Esophagus mucosa (tissue), 1 donor: ENCODE measurements at regions not wholly inside any gene's neighbourhood (a gene's known extent, or its start where the extent isn't known, plus 50 kb on each side); places are given as distances from the start of the nearest gene placed in this dataset.

Experiments
- ATAC-seq: fragments of 200-7000 bp; cut with Tn5 transposase; one replicate; pipeline ENCODE4 v1.9.1; 2020
- donor health status: DM: yes; HTN: yes; CAD: no.

GRCh38 chr7:142391191-142391992 is 133.5 kb upstream of the PRSS58 start:
- ATAC-seq, result no peak

- no peak for ATAC-seq
Observed at GRCh38 chr7:142389544-142389943, 131.7 kb upstream of the PRSS58 start.

- peak; percentile 85 for ATAC-seq
Observed at GRCh38 chr7:142385491-142386340, 127.9 kb upstream of the PRSS58 start.

- ATAC-seq, result peak; percentile 86
Observed at GRCh38 chr7:142384493-142384922, 126.7 kb upstream of the PRSS58 start.

GRCh38 chr7:142383841-142384492 is 126.1 kb upstream of the PRSS58 start:
- ATAC-seq, result peak; percentile 13

- no peak for ATAC-seq
Observed at GRCh38 chr7:142381727-142382390, 124.0 kb upstream of the PRSS58 start.

GRCh38 chr7:142380069-142380468 is 122.2 kb upstream of the PRSS58 start:
- ATAC-seq, result no peak

- no peak for ATAC-seq
Observed at GRCh38 chr7:142379201-142379885, 121.5 kb upstream of the PRSS58 start.

GRCh38 chr7:142377567-142377966 is 119.7 kb upstream of the PRSS58 start:
- no peak for ATAC-seq

GRCh38 chr7:142376356-142376997 is 118.6 kb upstream of the PRSS58 start:
- ATAC-seq, result no peak

GRCh38 chr7:142375710-142376313 is 118.0 kb upstream of the PRSS58 start:
- peak; percentile 99 for ATAC-seq

- ATAC-seq, result no peak
Observed at GRCh38 chr7:142372727-142373126, 114.9 kb upstream of the PRSS58 start.

GRCh38 chr7:142371586-142372377 is 113.9 kb upstream of the PRSS58 start:
- ATAC-seq, result peak; percentile 46

- ATAC-seq, result no peak
Observed at GRCh38 chr7:142365410-142365842, 107.6 kb upstream of the PRSS58 start.

- no peak for ATAC-seq
Observed at GRCh38 chr7:142364551-142364950, 106.7 kb upstream of the PRSS58 start.

- ATAC-seq, result no peak
Observed at GRCh38 chr7:142362349-142362748, 104.5 kb upstream of the PRSS58 start.

- no peak for ATAC-seq
Observed at GRCh38 chr7:142359694-142360279, 101.9 kb upstream of the PRSS58 start.

GRCh38 chr7:142357953-142358520 is 100.2 kb upstream of the PRSS58 start:
- ATAC-seq, result peak; percentile 92

- ATAC-seq, result no peak
Observed at GRCh38 chr7:142356166-142356565, 98.3 kb upstream of the PRSS58 start.
